ENCODE measurements at regions not wholly inside any gene's neighbourhood (a gene's known extent, or its start where the extent isn't known, plus 50 kb on each side); places are given as distances from the start of the nearest gene placed in this dataset.

- DNase-seq, result peak; percentile 56
Observed at GRCh38 chr2:234304950-234305349, 191.9 kb downstream of the ARL4C start.

GRCh38 chr2:234302664-234302991 is 194.3 kb downstream of the ARL4C start:
- no peak for DNase-seq

GRCh38 chr2:234300932-234301823 is 195.7 kb downstream of the ARL4C start:
- no peak for DNase-seq

- DNase-seq, result no peak
Observed at GRCh38 chr2:234300391-234300925, 196.4 kb downstream of the ARL4C start.

GRCh38 chr2:234298918-234299317 is 198.0 kb downstream of the ARL4C start:
- no peak for DNase-seq

GRCh38 chr2:234296991-234297390 is 199.9 kb downstream of the ARL4C start:
- no peak for DNase-seq

GRCh38 chr2:234293973-234294372 is 202.9 kb downstream of the ARL4C start:
- no peak for DNase-seq

- DNase-seq, result no peak
Observed at GRCh38 chr2:234292962-234293243, 204.0 kb downstream of the ARL4C start.

- DNase-seq, result no peak
Observed at GRCh38 chr2:234292205-234292961, 204.5 kb downstream of the ARL4C start.

- peak; percentile 58 for DNase-seq
Observed at GRCh38 chr2:234291765-234292204, 205.1 kb downstream of the ARL4C start.

GRCh38 chr2:234290671-234291070 is 206.2 kb downstream of the ARL4C start:
- DNase-seq, result no peak

- peak; percentile 76 for DNase-seq
Observed at GRCh38 chr2:234289834-234290590, 206.9 kb downstream of the ARL4C start.

GRCh38 chr2:234288974-234289455 is 207.9 kb downstream of the ARL4C start:
- peak; percentile 29 for DNase-seq

GRCh38 chr2:234287650-234288049 is 209.2 kb downstream of the ARL4C start:
- no peak for DNase-seq

- DNase-seq, result no peak
Observed at GRCh38 chr2:234286956-234287355, 209.9 kb downstream of the ARL4C start.

- peak; percentile 46 for DNase-seq
Observed at GRCh38 chr2:234286118-234286598, 210.7 kb downstream of the ARL4C start.

- no peak for DNase-seq
Observed at GRCh38 chr2:234285541-234285940, 211.3 kb downstream of the ARL4C start.

GRCh38 chr2:234279637-234280036 is 217.2 kb downstream of the ARL4C start:
- no peak for DNase-seq

GRCh38 chr2:234278556-234279255 is 218.2 kb downstream of the ARL4C start:
- no peak for DNase-seq

GRCh38 chr2:234275515-234275914 is 221.4 kb downstream of the ARL4C start:
- DNase-seq, result no peak

GRCh38 chr2:234273887-234274584 is 222.8 kb downstream of the ARL4C start:
- DNase-seq, result no peak
